Stomach (tissue), 8 donors: ENCODE measurements at regions not wholly inside any gene's neighbourhood (a gene's known extent, or its start where the extent isn't known, plus 50 kb on each side); places are given as distances from the start of the nearest gene placed in this dataset.

ENCODE experiments used
- DNase-seq, 2 donors: peaks; one replicate each; pipeline versions ENCODE4 v3.0.0 to v3.0.0-alpha.2; 2013 to 2019
- H3K27ac ChIP-seq, 5 donors: fragments of 200-600 bp in 4 of 5; sonication (generic) in 4 of 5; one replicate each; pipeline ENCODE4 v1.5.1; 2013 to 2019; ENCODE audit warnings: mild to moderate bottlenecking in 1 of 5, moderate library complexity in 1 of 5
- H3K27me3 ChIP-seq, 3 donors: fragments of 200-600 bp; sonication (generic); one replicate each; pipeline ENCODE4 v1.5.1; 2017 to 2019; ENCODE audit warnings: mixed run types in 1 of 3
- H3K36me3 ChIP-seq, 4 donors: fragments of 200-600 bp; sonication (generic); 1 replicate in 3 of 4; 2 replicates in 1 of 4; pipeline ENCODE4 v1.5.1; 2016 to 2019
- H3K4me1 ChIP-seq, 4 donors: fragments of 200-600 bp; sonication (generic); one replicate each; pipeline ENCODE4 v1.5.1; 2016 to 2019
- H3K4me3 ChIP-seq, 4 donors: fragments of 200-600 bp; sonication (generic) in 3 of 4; one replicate each; pipeline ENCODE4 v1.5.1; 2016 to 2019; ENCODE audit warnings: mild to moderate bottlenecking in 1 of 4
- H3K9me3 ChIP-seq, 4 donors: fragments of 200-600 bp; sonication (generic); one replicate each; pipeline ENCODE4 v1.5.1; 2016 to 2019
- EP300 ChIP-seq: sonication (generic); formaldehyde crosslinking; IDR thresholded peaks from one replicate; pipeline ENCODE4 v1.6.1; 2017; ENCODE audit warnings: antibody characterized with exemption
- POLR2A ChIP-seq, 4 donors: fragments of 450-650 bp; IDR thresholded peaks; one replicate each; pipeline ENCODE4 v1.6.1; 2016; ENCODE audit warnings: antibody characterized with exemption in 4 of 4, control low read depth in 2 of 4, mild to moderate bottlenecking in 1 of 4, moderate library complexity in 1 of 4
- POLR2AphosphoS5 ChIP-seq, 3 donors: sonication (generic); formaldehyde crosslinking; IDR thresholded peaks; one replicate each; pipeline ENCODE4 v1.6.1; 2016; ENCODE audit warnings: antibody characterized with exemption in 3 of 3
- WGBS, 5 donors: extraction: QIAGEN DNeasy Blood & Tissue Kit in 3 of 5; methylation state at CpG; one replicate each; pipeline versions ENCODE4 v1.1.5 to v1.1.7; 2013 to 2018; 5-methylcytosine and 5-hydroxymethylcytosine counted together
- intact Hi-C: fragments of 100-400 bp; cut with DNase I; formaldehyde crosslinking; loops from one replicate; pipeline ENCODE4 v1.15.1; 2023; ENCODE audit warnings: low total_unique reads
- TF ChIP-seq, protein P1 (sequence below), 7 experiments: fragments of 450-650 bp in 4 of 7; fragments of 200-600 bp in 3 of 7; sonication (generic) in 3 of 7; IDR thresholded peaks; one replicate each; pipeline ENCODE4 v1.5.1; 2016 to 2019; ENCODE audit warnings: antibody characterized with exemption in 7 of 7, control low read depth in 2 of 7, mild to moderate bottlenecking in 1 of 7
- donor health status: healthy with polysubstance abuse.
- donor health status: Bipolar disorder and iron deficiency.
- donor health status: healthy.

DNA sequence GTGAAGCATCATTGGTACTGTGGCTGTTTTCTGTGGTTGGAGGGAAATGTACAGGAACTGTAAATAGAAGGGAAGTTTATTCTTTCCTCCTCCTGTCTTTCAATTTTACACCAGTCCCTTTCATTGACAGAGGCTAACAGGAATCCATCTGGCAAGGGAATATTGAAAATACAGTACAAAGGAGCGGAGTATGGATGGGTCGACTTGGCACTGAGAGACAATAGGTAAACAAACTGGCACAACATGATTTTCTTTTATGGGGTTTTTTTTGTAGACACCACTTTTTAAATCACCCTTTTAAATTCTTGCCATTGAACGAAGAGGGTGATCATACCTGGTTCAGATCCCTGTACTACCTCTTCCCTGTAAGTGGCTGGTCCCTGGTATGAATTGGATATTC lies 341.3 kb downstream of the RWDD3 start:
- intact Hi-C loops = no loop called here
- no peak overlapping the region for H3K4me3 ChIP-seq
- TF ChIP-seq, protein P1, sequence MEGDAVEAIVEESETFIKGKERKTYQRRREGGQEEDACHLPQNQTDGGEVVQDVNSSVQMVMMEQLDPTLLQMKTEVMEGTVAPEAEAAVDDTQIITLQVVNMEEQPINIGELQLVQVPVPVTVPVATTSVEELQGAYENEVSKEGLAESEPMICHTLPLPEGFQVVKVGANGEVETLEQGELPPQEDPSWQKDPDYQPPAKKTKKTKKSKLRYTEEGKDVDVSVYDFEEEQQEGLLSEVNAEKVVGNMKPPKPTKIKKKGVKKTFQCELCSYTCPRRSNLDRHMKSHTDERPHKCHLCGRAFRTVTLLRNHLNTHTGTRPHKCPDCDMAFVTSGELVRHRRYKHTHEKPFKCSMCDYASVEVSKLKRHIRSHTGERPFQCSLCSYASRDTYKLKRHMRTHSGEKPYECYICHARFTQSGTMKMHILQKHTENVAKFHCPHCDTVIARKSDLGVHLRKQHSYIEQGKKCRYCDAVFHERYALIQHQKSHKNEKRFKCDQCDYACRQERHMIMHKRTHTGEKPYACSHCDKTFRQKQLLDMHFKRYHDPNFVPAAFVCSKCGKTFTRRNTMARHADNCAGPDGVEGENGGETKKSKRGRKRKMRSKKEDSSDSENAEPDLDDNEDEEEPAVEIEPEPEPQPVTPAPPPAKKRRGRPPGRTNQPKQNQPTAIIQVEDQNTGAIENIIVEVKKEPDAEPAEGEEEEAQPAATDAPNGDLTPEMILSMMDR (IDR thresholded peaks at IDR 0.05) = no peak
- TF ChIP-seq EP300 = no peak
- TF ChIP-seq POLR2AphosphoS5 (IDR thresholded peaks at IDR 0.05) = no peak
- TF ChIP-seq POLR2A (IDR thresholded peaks at IDR 0.05) = no peak
- DNase-seq = no peak
- no peaks in the 10 kb centered on the region for H3K36me3 ChIP-seq
- WGBS, 5 donors = 90 to 93% (median 91%) methylated on average over 3 of the region's 3 CpGs
- no peaks in the 10 kb centered on the region for H3K4me1 ChIP-seq
- no peak overlapping the region for H3K27ac ChIP-seq
- no peaks in the 10 kb centered on the region for H3K27me3 ChIP-seq
- H3K9me3 ChIP-seq = no peaks in the 10 kb centered on the region

DNA sequence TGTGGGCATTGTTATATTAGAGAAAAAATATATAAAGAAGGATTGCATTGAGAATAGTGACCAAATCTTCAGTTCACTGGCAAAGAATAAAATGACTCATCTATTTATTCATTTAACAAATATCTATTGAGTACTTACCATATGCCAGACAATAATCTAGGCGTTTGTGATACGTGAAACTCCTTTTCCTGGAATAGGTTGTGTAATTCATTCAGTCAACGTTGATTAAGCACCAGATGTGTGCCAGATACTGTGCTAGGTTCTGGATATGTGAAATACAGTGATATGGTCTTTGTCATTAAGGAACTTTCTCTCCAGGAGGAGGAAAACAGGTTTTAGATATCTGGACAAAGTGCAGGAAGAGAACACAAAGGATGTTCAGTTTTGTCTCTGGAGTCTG lies 344.5 kb downstream of the RWDD3 start:
- intact Hi-C loops = no loop called here
- no peaks in the 10 kb centered on the region for H3K9me3 ChIP-seq
- 32 to 43% (median 33%) methylated on average over 3 of the region's 3 CpGs for WGBS, 5 donors

DNA sequence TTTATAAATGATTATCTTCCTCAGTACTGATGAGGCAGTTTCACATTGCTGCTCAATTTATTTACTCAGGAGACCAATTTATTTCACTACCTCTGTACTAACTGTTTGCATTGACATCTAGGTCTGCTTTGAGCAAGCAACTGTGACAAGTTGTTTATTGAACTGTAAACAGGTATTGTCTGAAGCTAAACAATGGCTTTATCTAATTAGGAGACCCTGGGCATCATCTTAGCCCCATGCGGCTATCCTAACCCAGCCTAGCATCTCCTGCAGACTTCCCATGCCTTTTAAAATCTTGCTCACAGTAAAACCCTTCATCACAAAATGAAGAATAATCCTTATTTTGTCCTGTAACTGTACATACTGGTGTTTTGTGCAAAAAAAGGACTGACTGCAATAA lies 348.2 kb downstream of the RWDD3 start:
- 81 to 89% (median 85%) methylated on average over 1 of the region's 1 CpG for whole genome bisulfite sequencing, 5 donors
- intact Hi-C loops = no loop called here

More for the DNA sequence above, 344.5 kb downstream of the RWDD3 start:
- Histone ChIP-seq H3K36me3 (no peaks in the 10 kb centered on the region), H3K4me3 (no peak overlapping the region), H3K27ac (no peak overlapping the region), H3K27me3 (no peaks in the 10 kb centered on the region), H3K4me1 (no peaks in the 10 kb centered on the region)
- TF ChIP-seq, protein P1 (IDR thresholded peaks at IDR 0.05) = no peak
- no peak for TF ChIP-seq POLR2AphosphoS5 (IDR thresholded peaks at IDR 0.05)
- TF ChIP-seq EP300 = no peak
- no peak for TF ChIP-seq POLR2A (IDR thresholded peaks at IDR 0.05)
- DNase-seq = no peak

DNA sequence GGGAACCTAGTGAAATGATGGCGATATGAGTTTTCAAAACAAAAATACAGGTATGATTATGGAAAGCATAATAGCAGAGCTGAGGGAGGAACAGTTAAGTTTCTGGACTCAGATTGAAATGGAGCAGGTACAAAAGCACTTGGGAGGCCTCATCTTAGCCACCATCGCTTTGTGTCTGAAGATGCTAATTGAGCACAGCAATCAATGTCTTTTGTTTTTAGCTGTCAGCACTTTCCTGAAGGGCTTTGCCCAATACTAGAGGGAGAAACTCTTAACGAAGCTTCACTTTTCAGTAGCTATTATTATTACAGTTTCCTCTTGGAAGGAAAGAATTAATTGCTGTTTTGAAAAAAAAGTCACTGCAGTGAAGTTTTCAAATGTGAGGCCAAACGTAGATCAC lies 348.7 kb downstream of the RWDD3 start:
- Histone ChIP-seq H3K36me3 (no peaks in the 10 kb centered on the region), H3K27me3 (no peaks in the 10 kb centered on the region), H3K27ac (no peak overlapping the region), H3K9me3 (no peaks in the 10 kb centered on the region), H3K4me3 (no peak overlapping the region), H3K4me1 (no peaks in the 10 kb centered on the region)
- TF ChIP-seq EP300 = no peak
- no peak for TF ChIP-seq POLR2A (IDR thresholded peaks at IDR 0.05)
- no peak for TF ChIP-seq POLR2AphosphoS5 (IDR thresholded peaks at IDR 0.05)
- TF ChIP-seq, protein P1 (IDR thresholded peaks at IDR 0.05) = no peak
- DNase-seq = no peak
- intact Hi-C loops = no loop called here
- 64 to 79% (median 73%) methylated on average over 4 of the region's 4 CpGs for WGBS, 5 donors

More for the DNA sequence above, 348.2 kb downstream of the RWDD3 start:
- Histone ChIP-seq H3K4me3 (no peak overlapping the region), H3K9me3 (no peaks in the 10 kb centered on the region), H3K4me1 (no peaks in the 10 kb centered on the region), H3K27me3 (no peaks in the 10 kb centered on the region), H3K36me3 (no peaks in the 10 kb centered on the region), H3K27ac (no peak overlapping the region)
- no peak for DNase-seq
- TF ChIP-seq, protein P1 (IDR thresholded peaks at IDR 0.05) = no peak
- no peak for TF ChIP-seq POLR2A (IDR thresholded peaks at IDR 0.05)
- no peak for TF ChIP-seq EP300
- no peak for TF ChIP-seq POLR2AphosphoS5 (IDR thresholded peaks at IDR 0.05)
